Globus pallidus (tissue), 1 donor: ENCODE measurements at regions not wholly inside any gene's neighbourhood (a gene's known extent, or its start where the extent isn't known, plus 50 kb on each side); places are given as distances from the start of the nearest gene placed in this dataset.
"Not testable (repeated sequence)": the region's sequence is repeated elsewhere in the genome, so short reads cannot be mapped to it uniquely, and the experiment has no call there.

Experiments
- DNase-seq: peaks from one replicate; pipeline ENCODE4 v3.0.0-alpha.2; 2015; ENCODE audit warnings: low spot score

GRCh38 chr1:30569384-30569783 lies 154.0 kb downstream of the MATN1 start:
- no peak for DNase-seq

- DNase-seq, result no peak
Measured at GRCh38 chr1:30562559-30562958, 160.8 kb downstream of the MATN1 start.

- no peak for DNase-seq
Measured at GRCh38 chr1:30551603-30552002, 171.8 kb downstream of the MATN1 start.

GRCh38 chr1:30550365-30551220 lies 172.8 kb downstream of the MATN1 start:
- no peak for DNase-seq

GRCh38 chr1:30549872-30550271 lies 173.5 kb downstream of the MATN1 start:
- not testable (repeated sequence) for DNase-seq

GRCh38 chr1:30548294-30548693 lies 175.1 kb downstream of the MATN1 start:
- no peak for DNase-seq

- not testable (repeated sequence) for DNase-seq
Measured at GRCh38 chr1:30547326-30547725, 176.1 kb downstream of the MATN1 start.

GRCh38 chr1:30545365-30545764 lies 178.0 kb downstream of the MATN1 start:
- DNase-seq, result no peak

GRCh38 chr1:30541721-30542485 lies 181.5 kb downstream of the MATN1 start:
- DNase-seq, result no peak

GRCh38 chr1:30540611-30541192 lies 182.7 kb downstream of the MATN1 start:
- no peak for DNase-seq

- DNase-seq, result no peak
Measured at GRCh38 chr1:30539884-30540283, 183.5 kb downstream of the MATN1 start.

- no peak for DNase-seq
Measured at GRCh38 chr1:30538993-30539867, 184.2 kb downstream of the MATN1 start.

GRCh38 chr1:30538226-30538992 lies 185.0 kb downstream of the MATN1 start:
- no peak for DNase-seq

- no peak for DNase-seq
Measured at GRCh38 chr1:30537279-30537678, 186.1 kb downstream of the MATN1 start.

- no peak for DNase-seq
Measured at GRCh38 chr1:30536530-30536929, 186.9 kb downstream of the MATN1 start.

GRCh38 chr1:30535595-30536325 lies 187.6 kb downstream of the MATN1 start:
- DNase-seq, result no peak

- DNase-seq, result no peak
Measured at GRCh38 chr1:30534551-30534940, 188.8 kb downstream of the MATN1 start.

GRCh38 chr1:30533796-30534550 lies 189.4 kb downstream of the MATN1 start:
- no peak for DNase-seq

GRCh38 chr1:30533141-30533540 lies 190.2 kb downstream of the MATN1 start:
- DNase-seq, result no peak

GRCh38 chr1:30532621-30533020 lies 190.8 kb downstream of the MATN1 start:
- DNase-seq, result no peak
